ENCODE measurements at regions not wholly inside any gene's neighbourhood (a gene's known extent, or its start where the extent isn't known, plus 50 kb on each side); places are given as distances from the start of the nearest gene placed in this dataset.

GRCh38 chr2:104472076-104472475, 381.8 kb upstream of the POU3F3 start:
- Histone ChIP-seq H3K4me3 (ENCODE audit: low read length) (no peak overlapping the region), H3K4me1 (ENCODE audit: insufficient read depth, low read length) (peaks cover 36% of the 10 kb centered on the region), H3K27ac (ENCODE audit: low read depth, low read length) (peak overlapping the region; percentile 22; the same call in 1 of the 2 replicates), H3K9me3 (ENCODE audit: insufficient read depth, low read depth, low read length) (no peaks in the 10 kb centered on the region), H3K36me3 (ENCODE audit: insufficient read depth, low read length) (no peaks in the 10 kb centered on the region), H3K9ac (ENCODE audit: low read depth, low read length) (no peak overlapping the region), H3K27me3 (ENCODE audit: insufficient read depth, low read length) (no peaks in the 10 kb centered on the region)
- WGBS = 57% methylated on average over 2 of the region's 2 CpGs

DNA sequence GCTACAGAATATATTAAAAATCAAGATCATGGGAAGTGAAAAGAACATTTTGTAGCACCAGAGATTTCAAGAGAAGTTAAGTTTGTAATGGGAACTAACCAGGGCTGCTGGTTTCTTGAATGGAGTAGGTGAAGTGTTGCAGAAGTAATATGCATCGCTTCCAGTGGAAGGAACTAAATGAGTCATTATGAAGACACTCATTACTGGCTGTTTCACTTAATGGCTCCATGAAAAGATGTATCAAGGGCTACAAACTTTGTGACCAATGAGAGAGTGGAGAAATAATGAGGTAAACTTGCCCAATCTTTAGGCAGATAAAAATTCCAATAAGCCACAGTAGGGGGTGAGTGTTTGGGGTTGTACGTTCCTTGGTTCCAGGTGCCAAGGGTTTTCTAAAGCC, 380.4 kb upstream of the POU3F3 start:
- no peak overlapping the region for H3K27ac ChIP-seq (ENCODE audit: low read depth, low read length)
- 92% methylated on average over 2 of the region's 2 CpGs for WGBS

DNA sequence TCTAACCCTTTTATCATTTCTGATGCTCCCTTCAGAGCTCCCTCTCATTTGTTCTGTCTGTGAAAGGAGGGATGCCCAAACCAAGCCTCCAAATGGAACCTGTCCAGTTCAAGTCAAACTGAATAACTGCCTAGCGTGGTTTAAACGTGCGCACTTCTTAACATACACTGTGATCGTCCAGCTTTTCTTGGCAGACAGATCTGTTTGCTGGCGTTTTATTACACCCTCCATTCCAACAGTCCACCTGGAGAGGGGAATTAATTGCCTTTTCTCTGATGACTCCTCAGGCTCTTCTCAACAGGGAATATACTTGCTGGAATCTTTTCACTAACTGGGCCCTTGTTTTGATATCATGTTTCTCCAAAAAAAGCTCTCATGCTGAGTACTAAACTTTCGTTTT, 379.2 kb upstream of the POU3F3 start:
- WGBS = 92% methylated on average over 6 of the region's 6 CpGs
- Histone ChIP-seq H3K4me1 (ENCODE audit: insufficient read depth, low read length) (peaks cover 25% of the 10 kb centered on the region), H3K27me3 (ENCODE audit: insufficient read depth, low read length) (no peaks in the 10 kb centered on the region), H3K9me3 (ENCODE audit: insufficient read depth, low read depth, low read length) (no peaks in the 10 kb centered on the region), H3K36me3 (ENCODE audit: insufficient read depth, low read length) (no peaks in the 10 kb centered on the region), H3K27ac (ENCODE audit: low read depth, low read length) (no peak overlapping the region), H3K9ac (ENCODE audit: low read depth, low read length) (no peak overlapping the region), H3K4me3 (ENCODE audit: low read length) (no peak overlapping the region)

More for the DNA sequence above, 380.4 kb upstream of the POU3F3 start:
- no peak overlapping the region for H3K9ac ChIP-seq (ENCODE audit: low read depth, low read length)
- no peaks in the 10 kb centered on the region for H3K9me3 ChIP-seq (ENCODE audit: insufficient read depth, low read depth, low read length)
- H3K4me3 ChIP-seq (ENCODE audit: low read length) = no peak overlapping the region
- no peaks in the 10 kb centered on the region for H3K27me3 ChIP-seq (ENCODE audit: insufficient read depth, low read length)
- H3K36me3 ChIP-seq (ENCODE audit: insufficient read depth, low read length) = no peaks in the 10 kb centered on the region
- H3K4me1 ChIP-seq (ENCODE audit: insufficient read depth, low read length) = peaks cover 36% of the 10 kb centered on the region

GRCh38 chr2:104476075-104476474, 377.8 kb upstream of the POU3F3 start:
- H3K27ac ChIP-seq (ENCODE audit: low read depth, low read length) = no peak overlapping the region
- H3K9me3 ChIP-seq (ENCODE audit: insufficient read depth, low read depth, low read length) = no peaks in the 10 kb centered on the region
- no peaks in the 10 kb centered on the region for H3K36me3 ChIP-seq (ENCODE audit: insufficient read depth, low read length)
- WGBS = 98% methylated on average over 3 of the region's 3 CpGs
- H3K4me1 ChIP-seq (ENCODE audit: insufficient read depth, low read length) = peaks cover 22% of the 10 kb centered on the region
- no peak overlapping the region for H3K4me3 ChIP-seq (ENCODE audit: low read length)
- H3K27me3 ChIP-seq (ENCODE audit: insufficient read depth, low read length) = no peaks in the 10 kb centered on the region
- H3K9ac ChIP-seq (ENCODE audit: low read depth, low read length) = no peak overlapping the region

GRCh38 chr2:104476563-104476988, 377.3 kb upstream of the POU3F3 start:
- no peaks in the 10 kb centered on the region for H3K27me3 ChIP-seq (ENCODE audit: insufficient read depth, low read length)
- H3K9ac ChIP-seq (ENCODE audit: low read depth, low read length) = no peak overlapping the region
- WGBS = 98% methylated on average over 4 of the region's 4 CpGs
- H3K36me3 ChIP-seq (ENCODE audit: insufficient read depth, low read length) = no peaks in the 10 kb centered on the region
- no peak overlapping the region for H3K27ac ChIP-seq (ENCODE audit: low read depth, low read length)
- H3K4me1 ChIP-seq (ENCODE audit: insufficient read depth, low read length) = peaks cover 22% of the 10 kb centered on the region
- no peak overlapping the region for H3K4me3 ChIP-seq (ENCODE audit: low read length)
- no peaks in the 10 kb centered on the region for H3K9me3 ChIP-seq (ENCODE audit: insufficient read depth, low read depth, low read length)

DNA sequence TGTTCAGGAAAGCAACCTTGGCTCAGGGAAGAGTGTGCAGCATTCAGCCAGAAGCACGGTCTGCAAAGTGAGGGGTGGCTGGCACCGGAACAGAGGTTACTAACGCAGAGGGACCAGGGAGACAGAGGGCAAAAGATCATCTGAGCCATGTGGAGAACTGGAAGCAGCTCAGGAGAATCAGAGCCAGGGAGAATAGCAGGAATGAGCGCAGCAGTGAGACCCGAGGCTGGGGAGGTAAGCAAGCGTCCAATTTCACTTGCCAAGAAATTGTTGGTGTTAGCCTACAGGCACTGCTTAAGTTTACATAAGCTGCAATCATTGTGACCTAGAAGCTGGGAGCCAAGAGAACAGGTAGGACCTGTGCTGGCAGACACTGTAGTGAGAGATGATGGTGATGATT, 372.6 kb upstream of the POU3F3 start:
- Histone ChIP-seq H3K4me3 (ENCODE audit: low read length) (no peak overlapping the region), H3K9ac (ENCODE audit: low read depth, low read length) (no peak overlapping the region), H3K36me3 (ENCODE audit: insufficient read depth, low read length) (no peaks in the 10 kb centered on the region), H3K27me3 (ENCODE audit: insufficient read depth, low read length) (no peaks in the 10 kb centered on the region), H3K9me3 (ENCODE audit: insufficient read depth, low read depth, low read length) (no peaks in the 10 kb centered on the region), H3K4me1 (ENCODE audit: insufficient read depth, low read length) (no peaks in the 10 kb centered on the region), H3K27ac (ENCODE audit: low read depth, low read length) (no peak overlapping the region)
- WGBS = 93% methylated on average over 6 of the region's 6 CpGs

DNA sequence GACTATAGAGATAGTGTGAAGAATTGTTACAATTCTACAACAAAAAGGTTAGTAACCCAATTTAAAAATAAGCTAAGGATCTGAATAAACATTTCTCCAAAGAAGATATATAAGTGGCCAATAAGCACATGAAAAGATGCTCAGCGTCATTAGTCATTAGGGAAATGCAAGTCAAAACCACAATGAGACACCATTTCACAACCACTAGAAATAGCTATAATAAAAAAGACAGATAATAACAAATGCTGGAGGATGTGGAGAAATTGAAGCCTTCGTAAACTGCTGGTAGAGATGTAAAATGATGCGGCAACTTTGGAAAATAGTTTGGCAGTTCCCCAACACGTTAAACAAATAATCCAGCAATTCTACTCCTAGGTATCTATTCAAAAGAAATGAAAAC, 366.5 kb upstream of the POU3F3 start:
- Histone ChIP-seq H3K27me3 (ENCODE audit: insufficient read depth, low read length) (no peaks in the 10 kb centered on the region), H3K9ac (ENCODE audit: low read depth, low read length) (no peak overlapping the region), H3K4me3 (ENCODE audit: low read length) (no peak overlapping the region), H3K9me3 (ENCODE audit: insufficient read depth, low read depth, low read length) (no peaks in the 10 kb centered on the region), H3K36me3 (ENCODE audit: insufficient read depth, low read length) (no peaks in the 10 kb centered on the region), H3K27ac (ENCODE audit: low read depth, low read length) (no peak overlapping the region), H3K4me1 (ENCODE audit: insufficient read depth, low read length) (no peaks in the 10 kb centered on the region)
- WGBS = 98% methylated on average over 2 of the region's 4 CpGs

DNA sequence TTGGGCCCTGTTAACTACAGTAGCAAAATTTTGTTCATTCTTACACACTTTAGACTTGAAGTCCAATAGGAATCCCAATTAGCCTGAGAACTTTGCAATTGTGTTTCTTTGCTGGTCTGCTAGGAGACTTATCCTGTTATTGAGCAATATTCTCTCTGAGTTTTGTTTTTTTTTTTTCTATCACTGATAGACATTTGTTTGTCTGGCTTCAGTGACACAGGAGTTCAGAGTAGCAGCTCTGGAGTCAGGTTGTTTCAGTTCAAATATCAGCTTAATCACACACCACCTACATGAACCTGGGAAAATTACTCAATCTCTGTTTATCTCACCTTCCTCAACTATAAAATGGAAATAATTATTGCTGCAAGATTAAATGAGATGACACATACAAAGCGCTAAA, 360.2 kb upstream of the POU3F3 start:
- no peaks in the 10 kb centered on the region for H3K9me3 ChIP-seq (ENCODE audit: insufficient read depth, low read depth, low read length)
- H3K27me3 ChIP-seq (ENCODE audit: insufficient read depth, low read length) = no peaks in the 10 kb centered on the region
- WGBS = 76% methylated on average over 1 of the region's 1 CpG
- H3K9ac ChIP-seq (ENCODE audit: low read depth, low read length) = no peak overlapping the region
- H3K27ac ChIP-seq (ENCODE audit: low read depth, low read length) = no peak overlapping the region
- no peak overlapping the region for H3K4me3 ChIP-seq (ENCODE audit: low read length)
- no peaks in the 10 kb centered on the region for H3K4me1 ChIP-seq (ENCODE audit: insufficient read depth, low read length)
- H3K36me3 ChIP-seq (ENCODE audit: insufficient read depth, low read length) = no peaks in the 10 kb centered on the region

DNA sequence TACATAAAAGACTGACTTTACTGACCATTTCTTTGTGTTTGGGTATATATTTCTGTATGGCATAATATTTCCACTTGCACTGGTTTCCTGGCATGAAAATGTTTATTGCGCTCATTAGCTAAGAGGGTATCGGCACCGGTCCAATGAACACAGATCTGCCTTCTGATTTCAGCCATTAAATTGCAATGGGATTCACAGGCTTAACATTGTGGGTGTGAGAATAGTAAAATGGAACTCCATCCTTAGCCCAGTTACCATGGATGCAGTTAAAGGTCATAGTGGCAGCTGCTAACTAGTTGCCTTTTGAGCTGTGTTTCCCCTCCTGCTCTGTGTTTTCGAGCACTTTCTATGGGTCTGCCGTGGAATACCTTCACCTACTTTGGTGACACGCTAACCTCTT, 352.6 kb upstream of the POU3F3 start:
- Histone ChIP-seq H3K9ac (ENCODE audit: low read depth, low read length) (no peak overlapping the region), H3K27me3 (ENCODE audit: insufficient read depth, low read length) (no peaks in the 10 kb centered on the region), H3K27ac (ENCODE audit: low read depth, low read length) (no peak overlapping the region), H3K4me3 (ENCODE audit: low read length) (no peak overlapping the region), H3K9me3 (ENCODE audit: insufficient read depth, low read depth, low read length) (no peaks in the 10 kb centered on the region), H3K36me3 (ENCODE audit: insufficient read depth, low read length) (no peaks in the 10 kb centered on the region), H3K4me1 (ENCODE audit: insufficient read depth, low read length) (peaks cover 30% of the 10 kb centered on the region)
- WGBS = 94% methylated on average over 6 of the region's 6 CpGs

DNA sequence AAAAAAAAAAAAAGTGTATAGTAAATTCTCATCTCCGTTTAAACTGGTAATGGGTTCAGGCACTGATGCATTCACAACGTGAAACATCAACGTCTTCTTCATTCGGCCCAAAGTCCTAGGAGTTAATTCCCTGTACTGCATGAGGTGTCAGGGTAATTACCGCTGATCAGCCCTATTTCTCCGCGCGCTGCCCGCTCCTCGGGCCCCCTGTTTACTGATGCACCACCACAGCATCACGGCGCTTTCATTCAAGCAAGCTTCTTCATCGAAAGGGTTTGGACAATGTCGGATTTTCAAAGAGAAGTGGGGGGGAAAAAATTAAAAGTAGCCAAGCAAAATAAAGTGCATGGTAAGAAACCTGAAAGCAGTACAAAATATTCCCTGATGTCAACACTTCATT, 352.0 kb upstream of the POU3F3 start:
- Histone ChIP-seq H3K4me3 (ENCODE audit: low read length) (no peak overlapping the region), H3K9ac (ENCODE audit: low read depth, low read length) (no peak overlapping the region), H3K27me3 (ENCODE audit: insufficient read depth, low read length) (no peaks in the 10 kb centered on the region), H3K27ac (ENCODE audit: low read depth, low read length) (no peak overlapping the region), H3K9me3 (ENCODE audit: insufficient read depth, low read depth, low read length) (no peaks in the 10 kb centered on the region), H3K4me1 (ENCODE audit: insufficient read depth, low read length) (peaks cover 30% of the 10 kb centered on the region), H3K36me3 (ENCODE audit: insufficient read depth, low read length) (no peaks in the 10 kb centered on the region)
- WGBS = 97% methylated on average over 14 of the region's 14 CpGs

DNA sequence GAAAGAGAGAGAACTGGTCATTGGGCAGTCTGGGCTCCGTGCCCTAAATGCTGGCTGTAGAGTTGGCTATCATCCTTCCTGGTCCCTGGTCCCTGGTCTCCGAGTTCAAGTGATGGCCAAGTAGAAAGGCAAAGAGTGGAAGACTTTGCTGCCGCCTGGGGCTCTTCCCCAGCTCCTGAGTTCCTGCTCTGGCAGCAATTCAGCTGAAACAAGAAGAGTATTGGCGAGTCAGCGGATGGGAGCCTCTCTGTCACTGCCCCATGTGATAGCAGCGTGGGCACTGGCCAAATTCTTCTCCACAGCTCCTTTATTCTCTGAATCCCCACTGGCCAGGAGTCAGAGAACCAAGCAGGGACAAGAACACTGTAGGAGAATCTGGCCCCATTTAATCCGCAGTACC, 351.0 kb upstream of the POU3F3 start:
- H3K4me1 ChIP-seq (ENCODE audit: insufficient read depth, low read length) = peaks cover 30% of the 10 kb centered on the region
- 88% methylated on average over 7 of the region's 7 CpGs for WGBS
- H3K9me3 ChIP-seq (ENCODE audit: insufficient read depth, low read depth, low read length) = no peaks in the 10 kb centered on the region

GRCh38 chr2:104504331-104505073, 349.4 kb upstream of the POU3F3 start:
- Histone ChIP-seq H3K4me3 (ENCODE audit: low read length) (no peak overlapping the region), H3K36me3 (ENCODE audit: insufficient read depth, low read length) (no peaks in the 10 kb centered on the region), H3K9ac (ENCODE audit: low read depth, low read length) (no peak overlapping the region), H3K9me3 (ENCODE audit: insufficient read depth, low read depth, low read length) (no peaks in the 10 kb centered on the region), H3K4me1 (ENCODE audit: insufficient read depth, low read length) (peaks cover 30% of the 10 kb centered on the region), H3K27ac (ENCODE audit: low read depth, low read length) (no peak overlapping the region), H3K27me3 (ENCODE audit: insufficient read depth, low read length) (no peaks in the 10 kb centered on the region)
- WGBS = 35% methylated on average over 7 of the region's 8 CpGs

More for the DNA sequence above, 351.0 kb upstream of the POU3F3 start:
- H3K27me3 ChIP-seq (ENCODE audit: insufficient read depth, low read length) = no peaks in the 10 kb centered on the region
- no peak overlapping the region for H3K27ac ChIP-seq (ENCODE audit: low read depth, low read length)
- H3K9ac ChIP-seq (ENCODE audit: low read depth, low read length) = no peak overlapping the region
- no peaks in the 10 kb centered on the region for H3K36me3 ChIP-seq (ENCODE audit: insufficient read depth, low read length)
- H3K4me3 ChIP-seq (ENCODE audit: low read length) = no peak overlapping the region
